ENCODE measurements at regions not wholly inside any gene's neighbourhood (a gene's known extent, or its start where the extent isn't known, plus 50 kb on each side); places are given as distances from the start of the nearest gene placed in this dataset.

- ChIA-PET CTCF (no interaction called here), POLR2A (no interaction called here)
- no peak overlapping the region for H3K4me3 Mint-ChIP-seq
- no peak overlapping the region for H3K27ac Mint-ChIP-seq
- no peaks in the 10 kb centered on the region for H3K27me3 Mint-ChIP-seq
- no peaks in the 10 kb centered on the region for H3K36me3 Mint-ChIP-seq (ENCODE audit: low read depth)
- H3K4me1 Mint-ChIP-seq = no peaks in the 10 kb centered on the region
- no peak for DNase-seq
- H3K9me3 Mint-ChIP-seq = no peaks in the 10 kb centered on the region
These were observed 359.3 kb downstream of the TMEM161B start for GRCh38 chr5:87909382-87909781.

- no peak for DNase-seq
- H3K27me3 Mint-ChIP-seq = no peaks in the 10 kb centered on the region
- H3K27ac Mint-ChIP-seq = no peak overlapping the region
- no peaks in the 10 kb centered on the region for H3K9me3 Mint-ChIP-seq
- no peaks in the 10 kb centered on the region for H3K36me3 Mint-ChIP-seq (ENCODE audit: low read depth)
- no peak overlapping the region for H3K4me3 Mint-ChIP-seq
- POLR2A ChIA-PET = no interaction called here
- H3K4me1 Mint-ChIP-seq = no peaks in the 10 kb centered on the region
- CTCF ChIA-PET = no interaction called here
These were observed 361.7 kb downstream of the TMEM161B start for GRCh38 chr5:87906962-87907361.

- no peaks in the 10 kb centered on the region for H3K4me1 Mint-ChIP-seq
- H3K27me3 Mint-ChIP-seq = no peaks in the 10 kb centered on the region
- no peak overlapping the region for H3K4me3 Mint-ChIP-seq
- POLR2A ChIA-PET = no interaction called here
- CTCF ChIA-PET = no interaction called here
- H3K9me3 Mint-ChIP-seq = no peaks in the 10 kb centered on the region
- H3K36me3 Mint-ChIP-seq (ENCODE audit: low read depth) = no peaks in the 10 kb centered on the region
- H3K27ac Mint-ChIP-seq = no peak overlapping the region
- no peak for DNase-seq
These were observed 368.2 kb downstream of the TMEM161B start for GRCh38 chr5:87900419-87900818.

GRCh38 chr5:87899721-87900131 is 368.9 kb downstream of the TMEM161B start:
- DNase-seq = no peak
- ChIA-PET CTCF (no interaction called here), POLR2A (no interaction called here)
- Mint-ChIP-seq H3K4me3 (no peak overlapping the region), H3K9me3 (no peaks in the 10 kb centered on the region), H3K27me3 (no peaks in the 10 kb centered on the region), H3K36me3 (ENCODE audit: low read depth) (no peaks in the 10 kb centered on the region), H3K27ac (no peak overlapping the region), H3K4me1 (no peaks in the 10 kb centered on the region)

DNA sequence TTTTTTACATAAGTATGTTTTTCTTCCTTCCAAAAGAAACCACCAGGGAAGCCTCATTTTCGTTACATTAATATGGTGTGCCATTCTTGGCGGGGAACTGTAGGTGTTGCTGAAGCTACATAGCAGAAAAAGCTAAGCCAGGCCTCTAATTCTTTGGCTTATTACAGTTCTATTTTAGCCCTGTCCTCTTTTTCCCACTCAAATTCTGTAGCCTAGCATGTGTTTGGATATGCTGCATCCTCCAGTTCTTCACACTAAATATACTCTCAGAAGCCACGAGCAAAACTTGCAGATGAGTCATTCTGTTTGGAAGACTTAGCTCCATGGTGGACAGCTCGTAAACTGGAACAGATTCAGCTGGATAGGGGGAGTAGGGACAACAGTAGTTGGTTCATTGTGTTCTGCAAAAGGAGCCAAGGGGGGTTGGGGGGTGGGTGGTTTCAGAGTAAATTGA is 369.4 kb downstream of the TMEM161B start:
- Mint-ChIP-seq H3K36me3 (ENCODE audit: low read depth) (no peaks in the 10 kb centered on the region), H3K9me3 (no peaks in the 10 kb centered on the region), H3K27me3 (no peaks in the 10 kb centered on the region), H3K4me3 (no peak overlapping the region), H3K27ac (no peak overlapping the region), H3K4me1 (no peaks in the 10 kb centered on the region)
- no peak for DNase-seq
- ChIA-PET CTCF (no interaction called here), POLR2A (no interaction called here)

DNA sequence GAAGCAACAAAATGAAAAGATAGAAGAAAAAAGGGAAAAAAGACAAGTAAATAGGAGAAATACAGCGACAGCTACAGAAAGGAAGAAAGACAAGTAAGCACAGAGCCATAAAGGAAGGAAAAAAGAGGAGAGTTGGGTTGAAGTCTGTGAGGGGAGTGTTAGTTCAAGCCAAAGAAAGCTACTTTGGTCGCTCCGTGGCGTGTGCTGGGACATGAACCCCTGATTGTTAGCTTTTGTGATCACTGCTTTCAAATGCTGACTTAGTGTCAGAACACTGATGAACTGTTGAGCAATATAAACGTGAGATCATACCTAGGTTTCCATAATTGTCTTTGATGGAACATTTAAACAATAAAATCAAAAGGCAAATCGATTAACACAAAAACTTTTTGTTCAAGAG is 370.1 kb downstream of the TMEM161B start:
- H3K4me1 Mint-ChIP-seq = no peaks in the 10 kb centered on the region
- no peak overlapping the region for H3K4me3 Mint-ChIP-seq
- DNase-seq = no peak
- CTCF ChIA-PET = no interaction called here
- H3K27ac Mint-ChIP-seq = no peak overlapping the region
- H3K27me3 Mint-ChIP-seq = no peaks in the 10 kb centered on the region
- no peaks in the 10 kb centered on the region for H3K36me3 Mint-ChIP-seq (ENCODE audit: low read depth)
- POLR2A ChIA-PET = no interaction called here
- no peaks in the 10 kb centered on the region for H3K9me3 Mint-ChIP-seq

DNA sequence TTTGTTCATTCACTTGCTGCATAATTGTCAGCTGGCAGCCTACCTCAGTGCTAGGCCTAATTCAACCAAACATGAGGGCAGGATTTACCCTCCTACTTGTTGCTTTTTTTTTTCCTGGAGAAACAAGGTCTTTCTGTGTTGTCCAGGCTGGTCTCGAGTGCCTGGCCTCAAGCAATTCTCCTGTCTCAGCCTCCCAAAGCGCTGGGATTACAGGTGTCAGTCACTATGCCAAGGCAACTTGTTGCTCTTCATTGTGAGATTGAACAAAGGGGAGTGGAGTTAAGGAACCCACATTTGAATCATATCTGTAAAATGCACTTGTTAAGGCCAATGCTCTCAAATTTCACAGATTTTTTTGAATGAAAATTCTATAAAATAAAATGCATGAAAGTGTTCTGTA is 380.5 kb downstream of the TMEM161B start:
- POLR2A ChIA-PET = no interaction called here
- Mint-ChIP-seq H3K4me1 (no peaks in the 10 kb centered on the region), H3K9me3 (no peaks in the 10 kb centered on the region), H3K27ac (no peak overlapping the region), H3K27me3 (no peaks in the 10 kb centered on the region), H3K36me3 (ENCODE audit: low read depth) (no peaks in the 10 kb centered on the region), H3K4me3 (no peak overlapping the region)
- DNase-seq = no peak
- CTCF ChIA-PET = no interaction called here

DNA sequence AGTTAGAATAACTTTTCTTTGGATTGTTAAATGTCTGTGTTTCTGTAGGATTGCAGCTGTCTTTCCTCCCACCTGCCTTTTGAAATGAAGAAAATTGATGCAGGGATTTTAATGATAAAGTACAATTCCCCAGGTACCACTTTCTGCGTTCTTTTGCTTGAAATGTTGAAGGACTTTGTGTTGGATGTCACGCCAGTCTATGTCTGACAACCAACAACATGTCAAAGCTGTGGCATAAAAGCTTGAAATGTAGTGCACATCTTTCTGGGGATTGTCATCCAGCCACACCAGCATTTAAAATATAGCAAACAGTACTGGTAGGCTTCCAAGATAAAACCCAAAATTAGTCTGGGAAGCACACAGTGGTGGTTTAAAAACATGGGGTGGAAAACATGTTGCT is 381.4 kb downstream of the TMEM161B start:
- no peaks in the 10 kb centered on the region for H3K27me3 Mint-ChIP-seq
- ChIA-PET POLR2A (no interaction called here), CTCF (no interaction called here)
- no peaks in the 10 kb centered on the region for H3K9me3 Mint-ChIP-seq
- no peak overlapping the region for H3K27ac Mint-ChIP-seq
- H3K4me3 Mint-ChIP-seq = no peak overlapping the region
- DNase-seq = no peak
- H3K4me1 Mint-ChIP-seq = no peaks in the 10 kb centered on the region
- no peaks in the 10 kb centered on the region for H3K36me3 Mint-ChIP-seq (ENCODE audit: low read depth)

- Mint-ChIP-seq H3K36me3 (ENCODE audit: low read depth) (no peaks in the 10 kb centered on the region), H3K9me3 (peaks cover 5% of the 10 kb centered on the region), H3K27ac (no peak overlapping the region), H3K27me3 (no peaks in the 10 kb centered on the region), H3K4me1 (no peaks in the 10 kb centered on the region), H3K4me3 (no peak overlapping the region)
- ChIA-PET CTCF (no interaction called here), POLR2A (no interaction called here)
- no peak for DNase-seq
These were observed 382.5 kb downstream of the TMEM161B start for GRCh38 chr5:87886164-87886563.

DNA sequence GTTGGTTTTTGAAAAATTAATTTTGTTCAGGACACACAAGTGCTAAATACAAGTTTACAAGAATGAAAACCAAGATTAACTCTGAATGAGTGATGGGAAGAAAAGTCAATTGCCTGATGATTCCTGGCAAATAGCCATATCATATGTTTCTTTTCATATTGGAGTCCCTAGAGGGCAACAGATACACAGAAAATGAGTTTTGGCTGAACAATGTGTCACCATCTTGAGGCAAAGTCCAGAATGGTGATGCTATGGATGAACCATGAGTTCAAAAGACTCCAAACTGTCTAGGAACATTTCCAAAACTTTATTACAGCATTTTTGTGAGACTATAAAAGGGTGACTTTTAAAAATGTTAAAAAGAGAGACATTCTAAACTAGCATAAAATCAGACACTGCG is 382.9 kb downstream of the TMEM161B start:
- Mint-ChIP-seq H3K4me3 (no peak overlapping the region), H3K9me3 (peaks cover 5% of the 10 kb centered on the region), H3K36me3 (ENCODE audit: low read depth) (no peaks in the 10 kb centered on the region), H3K4me1 (no peaks in the 10 kb centered on the region), H3K27me3 (no peaks in the 10 kb centered on the region), H3K27ac (no peak overlapping the region)
- ChIA-PET CTCF (no interaction called here), POLR2A (no interaction called here)
- DNase-seq = no peak

DNA sequence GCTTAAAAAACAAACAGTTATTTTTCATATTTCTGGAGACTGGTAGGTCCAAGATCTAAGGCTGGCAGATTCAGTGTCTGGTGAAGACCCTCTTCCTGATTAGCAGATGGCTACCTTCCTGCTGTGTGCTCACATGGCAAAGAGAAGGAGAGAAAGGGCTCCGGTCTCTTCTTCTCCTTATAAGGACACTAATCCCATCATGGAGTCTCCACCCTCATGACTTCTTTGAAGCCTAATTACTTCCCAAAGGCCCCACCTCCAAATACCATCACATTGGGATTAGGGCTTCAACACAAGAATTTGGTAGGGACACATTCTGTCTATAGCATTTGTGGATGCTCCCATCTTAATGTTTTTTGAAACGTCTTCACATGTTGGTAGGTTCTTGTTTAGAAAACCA is 391.1 kb downstream of the TMEM161B start:
- Mint-ChIP-seq H3K27ac (no peak overlapping the region), H3K36me3 (ENCODE audit: low read depth) (no peaks in the 10 kb centered on the region), H3K27me3 (no peaks in the 10 kb centered on the region), H3K4me3 (no peak overlapping the region), H3K9me3 (peaks cover 5% of the 10 kb centered on the region), H3K4me1 (no peaks in the 10 kb centered on the region)
- ChIA-PET POLR2A (no interaction called here), CTCF (no interaction called here)
- no peak for DNase-seq

- CTCF ChIA-PET = no interaction called here
These were observed 391.6 kb downstream of the TMEM161B start for GRCh38 chr5:87877023-87877422.

GRCh38 chr5:87876616-87877015 is 392.0 kb downstream of the TMEM161B start:
- Mint-ChIP-seq H3K36me3 (ENCODE audit: low read depth) (no peaks in the 10 kb centered on the region), H3K9me3 (peaks cover 4% of the 10 kb centered on the region), H3K4me1 (no peaks in the 10 kb centered on the region), H3K27ac (no peak overlapping the region), H3K27me3 (no peaks in the 10 kb centered on the region), H3K4me3 (no peak overlapping the region)
- CTCF ChIA-PET = no interaction called here
- POLR2A ChIA-PET = no interaction called here
- DNase-seq = no peak

More at GRCh38 chr5:87877023-87877422, 391.6 kb downstream of the TMEM161B start:
- peaks cover 5% of the 10 kb centered on the region for H3K9me3 Mint-ChIP-seq
- no peak overlapping the region for H3K27ac Mint-ChIP-seq
- no peaks in the 10 kb centered on the region for H3K4me1 Mint-ChIP-seq
- no peak overlapping the region for H3K4me3 Mint-ChIP-seq
- no peaks in the 10 kb centered on the region for H3K27me3 Mint-ChIP-seq
- no peak for DNase-seq
- POLR2A ChIA-PET = no interaction called here
- no peaks in the 10 kb centered on the region for H3K36me3 Mint-ChIP-seq (ENCODE audit: low read depth)

DNA sequence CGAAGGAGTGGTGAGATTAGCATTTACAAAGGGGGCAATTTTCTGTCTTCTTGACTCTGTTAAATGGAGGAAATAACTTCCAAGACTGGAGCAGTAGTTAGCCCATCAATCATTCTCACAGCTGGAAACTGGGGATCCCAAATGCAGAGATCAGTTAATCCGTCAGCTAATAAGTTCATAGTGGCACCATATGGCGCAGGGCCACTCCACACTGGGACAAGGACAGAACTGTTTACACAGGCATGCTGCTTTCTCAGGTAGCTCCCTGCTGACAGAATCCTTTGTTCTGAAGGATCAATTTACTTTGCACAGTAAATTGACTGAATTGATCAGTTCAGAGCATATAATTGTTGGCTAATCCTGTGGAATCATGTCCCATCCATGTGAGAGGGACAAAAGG is 395.7 kb downstream of the TMEM161B start:
- Mint-ChIP-seq H3K27ac (no peak overlapping the region), H3K4me3 (no peak overlapping the region), H3K27me3 (no peaks in the 10 kb centered on the region), H3K9me3 (no peaks in the 10 kb centered on the region), H3K36me3 (ENCODE audit: low read depth) (no peaks in the 10 kb centered on the region), H3K4me1 (no peaks in the 10 kb centered on the region)
- no peak for DNase-seq
- ChIA-PET POLR2A (no interaction called here), CTCF (no interaction called here)

DNA sequence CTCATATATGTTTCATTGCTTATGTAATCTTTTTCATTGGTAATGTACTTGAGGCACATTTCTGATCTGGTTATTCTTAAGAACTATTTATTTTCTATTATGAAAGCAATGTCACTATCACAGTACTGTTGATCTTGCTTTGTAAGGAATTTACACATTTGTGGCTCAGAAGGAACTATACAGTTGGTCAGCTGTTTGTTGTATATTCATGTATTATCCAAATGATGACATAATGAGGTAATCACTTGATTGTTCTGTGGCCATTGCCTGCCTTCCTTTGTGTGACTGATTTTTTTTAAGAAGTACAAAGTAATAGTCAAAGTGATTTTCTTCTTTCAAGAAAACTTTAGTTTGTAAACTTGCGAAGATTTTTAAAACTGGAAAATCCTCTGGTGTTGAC is 399.9 kb downstream of the TMEM161B start:
- no peak overlapping the region for H3K27ac Mint-ChIP-seq
- no peaks in the 10 kb centered on the region for H3K9me3 Mint-ChIP-seq
- H3K27me3 Mint-ChIP-seq = no peaks in the 10 kb centered on the region
- ChIA-PET POLR2A (no interaction called here), CTCF (no interaction called here)
- no peak overlapping the region for H3K4me3 Mint-ChIP-seq
- H3K36me3 Mint-ChIP-seq (ENCODE audit: low read depth) = no peaks in the 10 kb centered on the region
- H3K4me1 Mint-ChIP-seq = no peaks in the 10 kb centered on the region
- DNase-seq = no peak

Data from activated CD4-positive, alpha-beta memory T cell treated with anti-CD3 and anti-CD28 coated beads, Interleukin-2, amount 10 ng/mL, durations not matched to agents 7 days and 5 days (primary cell).